Esophagus muscularis mucosa (tissue), 4 donors: ENCODE measurements at regions not wholly inside any gene's neighbourhood (a gene's known extent, or its start where the extent isn't known, plus 50 kb on each side); places are given as distances from the start of the nearest gene placed in this dataset.

Source experiments
- DNase-seq: peaks from one replicate; pipeline ENCODE4 v3.0.0-alpha.2; 2017; ENCODE audit errors: extremely low spot score
- H3K27ac ChIP-seq, 4 donors: fragments of 200-600 bp; sonication (generic); replicated peaks in 1 of 4; 1 replicate in 3 of 4; 2 replicates in 1 of 4; pipeline ENCODE4 v1.5.1; 2016 to 2019; ENCODE audit warnings: mild to moderate bottlenecking in 1 of 4
- H3K27me3 ChIP-seq, 4 donors: fragments of 200-600 bp; sonication (generic); one replicate each; pipeline versions ENCODE4 v1.5.1 to v1.6.0; 2016 to 2019
- H3K36me3 ChIP-seq, 4 donors: fragments of 200-600 bp; sonication (generic); one replicate each; pipeline ENCODE4 v1.5.1; 2016 to 2019
- H3K4me1 ChIP-seq, 4 donors: fragments of 200-600 bp; sonication (generic); one replicate each; pipeline ENCODE4 v1.5.1; 2016 to 2019
- H3K4me3 ChIP-seq, 4 donors: fragments of 200-600 bp; sonication (generic); 1 replicate in 2 of 4; 2 replicates in 2 of 4; pipeline ENCODE4 v1.5.1; 2016 to 2019; ENCODE audit warnings: mild to moderate bottlenecking in 4 of 4, moderate library complexity in 1 of 4
- H3K9me3 ChIP-seq, 4 donors: fragments of 200-600 bp; sonication (generic); 1 replicate in 3 of 4; 2 replicates in 1 of 4; pipeline ENCODE4 v1.5.1; 2016 to 2019
- CTCF ChIP-seq, 3 experiments: fragments of 200-600 bp in 2 of 3; fragments of 450-650 bp in 1 of 3; sonication (generic) in 2 of 3; IDR thresholded peaks; one replicate each; pipeline ENCODE4 v1.5.1; 2017 to 2019; ENCODE audit warnings: antibody characterized with exemption in 3 of 3, mild to moderate bottlenecking in 2 of 3, moderate library complexity in 1 of 3
- EP300 ChIP-seq: sonication (generic); formaldehyde crosslinking; IDR thresholded peaks from one replicate; pipeline ENCODE4 v1.6.1; 2017; ENCODE audit warnings: antibody characterized with exemption
- POLR2A ChIP-seq: fragments of 450-650 bp; IDR thresholded peaks from one replicate; pipeline ENCODE4 v1.6.1; 2017; ENCODE audit warnings: antibody characterized with exemption, moderate library complexity, mild to moderate bottlenecking, low read depth
- POLR2AphosphoS5 ChIP-seq, 2 donors: sonication (generic); formaldehyde crosslinking; IDR thresholded peaks; one replicate each; pipeline ENCODE4 v1.6.1; 2017; ENCODE audit warnings: antibody characterized with exemption in 2 of 2
- WGBS: methylation state at CpG from one replicate; pipeline ENCODE4 v1.1.5; 2018; 5-methylcytosine and 5-hydroxymethylcytosine counted together
- intact Hi-C: fragments of 100-400 bp; cut with DNase I; formaldehyde crosslinking; loops from one replicate; pipeline ENCODE4 v1.15.1; 2023

DNA sequence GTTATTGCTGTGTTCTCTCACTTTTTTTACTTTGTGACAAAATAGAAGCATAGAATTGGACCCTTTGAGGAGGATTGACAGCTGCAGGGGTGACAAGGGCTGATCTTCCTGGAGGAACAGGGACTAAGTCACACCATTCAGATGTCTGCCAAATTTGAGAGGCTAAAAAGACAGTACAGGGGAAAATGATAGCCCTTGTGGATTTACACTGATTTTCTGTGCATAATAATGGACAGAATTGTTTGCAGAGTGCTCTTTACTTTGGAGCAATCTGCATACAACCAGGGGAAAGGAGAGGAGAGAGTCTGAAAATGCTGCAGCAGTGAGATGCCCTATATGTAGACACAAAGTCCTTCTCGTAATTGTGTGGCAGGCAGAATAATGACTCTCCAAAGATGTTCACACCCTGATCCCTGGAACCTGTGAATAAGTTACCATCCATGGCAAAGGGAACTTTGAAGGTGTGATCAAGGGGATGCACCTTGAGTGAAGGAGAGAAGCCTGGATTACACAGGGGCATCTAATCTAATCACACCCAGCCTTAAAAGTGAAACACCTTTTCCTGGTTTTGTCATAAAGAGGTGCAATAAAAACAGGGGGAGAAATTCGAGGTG, 221.4 kb upstream of the CPHXL start:
- Histone ChIP-seq H3K4me3 (no peak overlapping the region), H3K27ac (no peak overlapping the region), H3K36me3 (no peaks in the 10 kb centered on the region), H3K27me3 (no peaks in the 10 kb centered on the region), H3K4me1 (no peaks in the 10 kb centered on the region), H3K9me3 (no peaks in the 10 kb centered on the region)
- no peak for DNase-seq
- intact Hi-C loops, result no loop called here
- WGBS, result 39% methylated on average over 2 of the region's 2 CpGs
- TF ChIP-seq EP300 (no peak), POLR2AphosphoS5 (IDR thresholded peaks at IDR 0.05) (no peak), POLR2A (no peak), CTCF (IDR thresholded peaks at IDR 0.05) (no peak)

DNA sequence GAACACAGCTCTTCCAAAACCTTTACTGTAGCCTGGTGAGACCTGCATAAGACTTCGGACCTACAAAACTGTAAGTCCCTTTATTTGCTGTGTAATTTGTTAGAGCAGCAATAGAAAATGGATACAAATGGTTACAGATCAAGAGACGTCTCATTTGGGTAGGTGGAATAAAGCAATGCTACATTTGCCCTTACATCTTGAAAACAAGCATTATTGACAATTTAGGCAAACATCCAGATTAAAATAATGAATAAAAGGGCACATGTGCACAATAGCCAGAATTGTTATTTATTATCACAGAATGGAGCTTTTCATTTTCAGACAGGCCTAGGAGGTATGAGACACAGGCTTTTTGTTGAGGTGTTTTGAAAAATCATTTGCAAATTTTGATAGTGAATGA, 222.2 kb upstream of the CPHXL start:
- Histone ChIP-seq H3K36me3 (no peaks in the 10 kb centered on the region), H3K27ac (no peak overlapping the region), H3K9me3 (no peaks in the 10 kb centered on the region), H3K4me1 (no peaks in the 10 kb centered on the region), H3K27me3 (no peaks in the 10 kb centered on the region), H3K4me3 (no peak overlapping the region)
- no peak for DNase-seq
- intact Hi-C loops, result no loop called here
- WGBS, result 68% methylated on average over 2 of the region's 2 CpGs
- no peak for TF ChIP-seq CTCF (IDR thresholded peaks at IDR 0.05)
- TF ChIP-seq POLR2A, result no peak
- TF ChIP-seq EP300, result no peak
- TF ChIP-seq POLR2AphosphoS5 (IDR thresholded peaks at IDR 0.05), result no peak

- Histone ChIP-seq H3K4me1 (no peaks in the 10 kb centered on the region), H3K4me3 (no peak overlapping the region), H3K27ac (no peak overlapping the region), H3K9me3 (no peaks in the 10 kb centered on the region), H3K36me3 (no peaks in the 10 kb centered on the region), H3K27me3 (no peaks in the 10 kb centered on the region)
- 84% methylated on average over 3 of the region's 3 CpGs for WGBS
- TF ChIP-seq EP300 (no peak), POLR2AphosphoS5 (IDR thresholded peaks at IDR 0.05) (no peak), CTCF (IDR thresholded peaks at IDR 0.05) (no peak), POLR2A (no peak)
- intact Hi-C loops, result no loop called here
- no peak for DNase-seq
Observed at GRCh38 chr16:75948886-75949285, 222.6 kb upstream of the CPHXL start.

GRCh38 chr16:75952124-75952523, 225.8 kb upstream of the CPHXL start:
- H3K27me3 ChIP-seq, result no peaks in the 10 kb centered on the region
- H3K36me3 ChIP-seq, result no peaks in the 10 kb centered on the region
- no peak overlapping the region for H3K27ac ChIP-seq
- TF ChIP-seq CTCF (IDR thresholded peaks at IDR 0.05) (no peak), POLR2AphosphoS5 (IDR thresholded peaks at IDR 0.05) (no peak), POLR2A (no peak), EP300 (no peak)
- no peaks in the 10 kb centered on the region for H3K9me3 ChIP-seq
- DNase-seq, result no peak
- 78% methylated on average over 2 of the region's 2 CpGs for WGBS
- intact Hi-C loops, result no loop called here
- no peaks in the 10 kb centered on the region for H3K4me1 ChIP-seq
- no peak overlapping the region for H3K4me3 ChIP-seq

DNA sequence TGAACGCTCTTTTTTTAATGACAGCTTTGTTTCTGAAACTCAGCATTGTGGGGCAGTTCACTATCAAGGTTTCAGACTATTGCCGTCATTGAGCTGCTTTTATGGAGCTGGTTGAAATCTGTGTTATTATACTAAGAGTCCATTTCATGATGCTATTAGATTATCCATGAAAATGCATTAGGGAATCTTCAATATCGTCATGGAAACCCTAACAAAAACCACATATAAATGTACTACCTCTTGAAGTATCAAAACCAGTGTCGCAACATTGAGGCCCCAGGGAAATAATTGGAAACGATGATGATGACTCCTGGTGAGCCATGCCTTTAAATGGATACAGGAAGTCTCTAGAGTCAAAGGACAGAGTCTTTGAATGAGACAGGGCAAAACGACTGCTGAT, 231.6 kb upstream of the CPHXL start:
- Histone ChIP-seq H3K9me3 (no peaks in the 10 kb centered on the region), H3K4me3 (no peak overlapping the region), H3K27me3 (no peaks in the 10 kb centered on the region), H3K27ac (no peak overlapping the region), H3K36me3 (no peaks in the 10 kb centered on the region), H3K4me1 (no peaks in the 10 kb centered on the region)
- TF ChIP-seq EP300, result no peak
- intact Hi-C loops, result no loop called here
- no peak for DNase-seq
- 83% methylated on average over 6 of the region's 6 CpGs for WGBS
